ENCODE measurements at regions not wholly inside any gene's neighbourhood (a gene's known extent, or its start where the extent isn't known, plus 50 kb on each side); places are given as distances from the start of the nearest gene placed in this dataset.
A peak's percentile ranks its signal among the peaks of the same experiment; 100 is the strongest.

- no peaks in the 10 kb centered on the region for H4K20me1 ChIP-seq (ENCODE audit: insufficient read depth, low read length)
- H3K4me2 ChIP-seq (ENCODE audit: low read length), result peak overlapping the region; percentile 67
- H2AFZ ChIP-seq (ENCODE audit: low read depth, low read length), result no peak overlapping the region
- no peak for TF ChIP-seq CTCF (IDR thresholded peaks at IDR 0.05; ENCODE audit: insufficient read depth, low read depth, low read length)
- TF ChIP-seq EZH2 (IDR thresholded peaks at IDR 0.05; ENCODE audit: insufficient read depth, low read length), result no peak
- Mint-ChIP-seq H3K36me3 (ENCODE audit: low read depth, unreplicated experiment) (peaks cover 2% of the 10 kb centered on the region), H3K27ac (ENCODE audit: unreplicated experiment) (peak overlapping the region; percentile 99), H3K4me3 (ENCODE audit: unreplicated experiment) (peak overlapping the region; percentile 52), H3K9me3 (ENCODE audit: unreplicated experiment) (peaks cover 4% of the 10 kb centered on the region), H3K27me3 (ENCODE audit: low read depth, unreplicated experiment) (no peaks in the 10 kb centered on the region), H3K4me1 (ENCODE audit: low read depth, unreplicated experiment) (peaks cover 49% of the 10 kb centered on the region)
- FAIRE-seq, result no peak
- H3K36me3 ChIP-seq (ENCODE audit: insufficient read depth, low read length), result no peaks in the 10 kb centered on the region
- DNase-seq (ENCODE audit: low read depth), result peak; percentile 55
- no peaks in the 10 kb centered on the region for H3K27me3 ChIP-seq (ENCODE audit: insufficient read depth, low read length)
- H3K4me1 ChIP-seq (ENCODE audit: insufficient read depth, low read length), result peaks cover 48% of the 10 kb centered on the region
- no peak overlapping the region for H3K4me3 ChIP-seq (ENCODE audit: insufficient read depth, low read depth, low read length)
- H3K79me2 ChIP-seq (ENCODE audit: insufficient read depth, low read length), result no peaks in the 10 kb centered on the region
- H3K9ac ChIP-seq (ENCODE audit: low read length), result peak overlapping the region; percentile 88
- no peaks in the 10 kb centered on the region for H3K9me3 ChIP-seq (ENCODE audit: insufficient read depth, low read depth, low read length)
- peak overlapping the region; percentile 99 for H3K27ac ChIP-seq (ENCODE audit: low read depth, low read length)
These were observed 101.2 kb upstream of the KLF6 start for GRCh38 chr10:3886191-3886590.

GRCh38 chr10:3882855-3883254 lies 97.8 kb upstream of the KLF6 start:
- Mint-ChIP-seq H3K9me3 (ENCODE audit: unreplicated experiment) (peaks cover 4% of the 10 kb centered on the region), H3K27me3 (ENCODE audit: low read depth, unreplicated experiment) (no peaks in the 10 kb centered on the region), H3K27ac (ENCODE audit: unreplicated experiment) (peak overlapping the region; percentile 26), H3K4me3 (ENCODE audit: unreplicated experiment) (no peak overlapping the region), H3K36me3 (ENCODE audit: low read depth, unreplicated experiment) (peaks cover 2% of the 10 kb centered on the region), H3K4me1 (ENCODE audit: low read depth, unreplicated experiment) (peaks cover 34% of the 10 kb centered on the region)
- H3K27ac ChIP-seq (ENCODE audit: low read depth, low read length), result no peak overlapping the region
- H3K27me3 ChIP-seq (ENCODE audit: insufficient read depth, low read length), result no peaks in the 10 kb centered on the region
- H2AFZ ChIP-seq (ENCODE audit: low read depth, low read length), result no peak overlapping the region
- FAIRE-seq (no peak), DNase-seq (ENCODE audit: low read depth) (no peak)
- no peak overlapping the region for H3K4me3 ChIP-seq (ENCODE audit: insufficient read depth, low read depth, low read length)
- H3K36me3 ChIP-seq (ENCODE audit: insufficient read depth, low read length), result no peaks in the 10 kb centered on the region
- H3K9me3 ChIP-seq (ENCODE audit: insufficient read depth, low read depth, low read length), result no peaks in the 10 kb centered on the region
- TF ChIP-seq CTCF (IDR thresholded peaks at IDR 0.05; ENCODE audit: insufficient read depth, low read depth, low read length) (no peak), EZH2 (IDR thresholded peaks at IDR 0.05; ENCODE audit: insufficient read depth, low read length) (no peak)
- H4K20me1 ChIP-seq (ENCODE audit: insufficient read depth, low read length), result no peaks in the 10 kb centered on the region
- no peak overlapping the region for H3K9ac ChIP-seq (ENCODE audit: low read length)
- H3K4me2 ChIP-seq (ENCODE audit: low read length), result no peak overlapping the region
- peaks cover 23% of the 10 kb centered on the region for H3K4me1 ChIP-seq (ENCODE audit: insufficient read depth, low read length)
- H3K79me2 ChIP-seq (ENCODE audit: insufficient read depth, low read length), result no peaks in the 10 kb centered on the region

- Histone ChIP-seq H3K4me2 (ENCODE audit: low read length) (no peak overlapping the region), H4K20me1 (ENCODE audit: insufficient read depth, low read length) (no peaks in the 10 kb centered on the region), H3K27me3 (ENCODE audit: insufficient read depth, low read length) (no peaks in the 10 kb centered on the region), H3K27ac (ENCODE audit: low read depth, low read length) (no peak overlapping the region), H3K4me3 (ENCODE audit: insufficient read depth, low read depth, low read length) (no peak overlapping the region), H2AFZ (ENCODE audit: low read depth, low read length) (no peak overlapping the region), H3K36me3 (ENCODE audit: insufficient read depth, low read length) (no peaks in the 10 kb centered on the region), H3K4me1 (ENCODE audit: insufficient read depth, low read length) (peaks cover 12% of the 10 kb centered on the region), H3K9me3 (ENCODE audit: insufficient read depth, low read depth, low read length) (no peaks in the 10 kb centered on the region), H3K79me2 (ENCODE audit: insufficient read depth, low read length) (no peaks in the 10 kb centered on the region), H3K9ac (ENCODE audit: low read length) (no peak overlapping the region)
- DNase-seq (ENCODE audit: low read depth) (no peak), FAIRE-seq (no peak)
- no peak overlapping the region for H3K27ac Mint-ChIP-seq (ENCODE audit: unreplicated experiment)
- no peak overlapping the region for H3K4me3 Mint-ChIP-seq (ENCODE audit: unreplicated experiment)
- peaks cover 24% of the 10 kb centered on the region for H3K4me1 Mint-ChIP-seq (ENCODE audit: low read depth, unreplicated experiment)
- no peak for TF ChIP-seq CTCF (IDR thresholded peaks at IDR 0.05; ENCODE audit: insufficient read depth, low read depth, low read length)
- TF ChIP-seq EZH2 (IDR thresholded peaks at IDR 0.05; ENCODE audit: insufficient read depth, low read length), result no peak
- H3K9me3 Mint-ChIP-seq (ENCODE audit: unreplicated experiment), result peaks cover 4% of the 10 kb centered on the region
- no peaks in the 10 kb centered on the region for H3K27me3 Mint-ChIP-seq (ENCODE audit: low read depth, unreplicated experiment)
- H3K36me3 Mint-ChIP-seq (ENCODE audit: low read depth, unreplicated experiment), result peaks cover 2% of the 10 kb centered on the region
These were observed 96.6 kb upstream of the KLF6 start for GRCh38 chr10:3881622-3882021.
